ENCODE measurements at regions not wholly inside any gene's neighbourhood (a gene's known extent, or its start where the extent isn't known, plus 50 kb on each side); places are given as distances from the start of the nearest gene placed in this dataset.

DNA sequence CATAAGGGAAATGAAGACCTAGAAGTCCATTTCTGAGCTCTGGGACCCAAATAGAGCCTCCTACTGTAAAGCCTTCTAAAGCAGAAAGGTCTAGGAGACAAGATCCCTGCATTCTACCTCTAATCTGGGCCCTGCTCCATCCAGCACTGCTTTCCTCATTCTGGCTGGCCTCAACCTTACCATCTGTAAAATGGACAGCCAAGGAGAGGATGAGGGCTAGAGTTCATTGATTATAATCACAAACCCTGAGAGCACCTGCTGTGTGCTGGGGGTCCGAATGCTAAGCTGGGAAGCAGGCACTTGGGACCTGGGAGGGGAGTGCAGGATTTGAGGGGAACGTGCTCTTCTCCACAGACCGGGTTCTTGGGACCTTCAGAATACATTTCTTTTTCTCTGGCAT is 454.0 kb upstream of the ZMIZ1 start:
- TF ChIP-seq, protein P1, sequence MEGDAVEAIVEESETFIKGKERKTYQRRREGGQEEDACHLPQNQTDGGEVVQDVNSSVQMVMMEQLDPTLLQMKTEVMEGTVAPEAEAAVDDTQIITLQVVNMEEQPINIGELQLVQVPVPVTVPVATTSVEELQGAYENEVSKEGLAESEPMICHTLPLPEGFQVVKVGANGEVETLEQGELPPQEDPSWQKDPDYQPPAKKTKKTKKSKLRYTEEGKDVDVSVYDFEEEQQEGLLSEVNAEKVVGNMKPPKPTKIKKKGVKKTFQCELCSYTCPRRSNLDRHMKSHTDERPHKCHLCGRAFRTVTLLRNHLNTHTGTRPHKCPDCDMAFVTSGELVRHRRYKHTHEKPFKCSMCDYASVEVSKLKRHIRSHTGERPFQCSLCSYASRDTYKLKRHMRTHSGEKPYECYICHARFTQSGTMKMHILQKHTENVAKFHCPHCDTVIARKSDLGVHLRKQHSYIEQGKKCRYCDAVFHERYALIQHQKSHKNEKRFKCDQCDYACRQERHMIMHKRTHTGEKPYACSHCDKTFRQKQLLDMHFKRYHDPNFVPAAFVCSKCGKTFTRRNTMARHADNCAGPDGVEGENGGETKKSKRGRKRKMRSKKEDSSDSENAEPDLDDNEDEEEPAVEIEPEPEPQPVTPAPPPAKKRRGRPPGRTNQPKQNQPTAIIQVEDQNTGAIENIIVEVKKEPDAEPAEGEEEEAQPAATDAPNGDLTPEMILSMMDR (IDR thresholded peaks at IDR 0.05) = no peak
- no peak for TF ChIP-seq ZFX (IDR thresholded peaks at IDR 0.05; ENCODE audit: borderline replicate concordance)

Measured in 22Rv1 (cell line).